ENCODE measurements at regions not wholly inside any gene's neighbourhood (a gene's known extent, or its start where the extent isn't known, plus 50 kb on each side); places are given as distances from the start of the nearest gene placed in this dataset.

- ATAC-seq = no peak
- H3K9me3 Mint-ChIP-seq = peaks cover 2% of the 10 kb centered on the region
Measured at GRCh38 chr4:24266951-24267722, 317.2 kb downstream of the DHX15 start.

GRCh38 chr4:24265989-24266388, 318.4 kb downstream of the DHX15 start:
- H3K27ac Mint-ChIP-seq = no peak overlapping the region
- no peak for TF ChIP-seq CTCF (IDR thresholded peaks at IDR 0.05)
- ChIA-PET POLR2A (no interaction called here), CTCF (interaction anchor here (0.6 kb wide), 1 partner anchor 403 kb away, joined by 3 read pairs; no protein-coding TSS in a partner anchor)
- H3K4me3 Mint-ChIP-seq = no peak overlapping the region
- no peaks in the 10 kb centered on the region for H3K36me3 Mint-ChIP-seq (ENCODE audit: low read depth)
- H3K4me1 Mint-ChIP-seq (ENCODE audit: low read depth) = no peaks in the 10 kb centered on the region
- no peak for DNase-seq
- H3K27me3 Mint-ChIP-seq = peaks cover 1% of the 10 kb centered on the region
- H3K9me3 Mint-ChIP-seq = peaks cover 2% of the 10 kb centered on the region
- no peak for ATAC-seq
- intact Hi-C loops (cut with micrococcal nuclease) = no loop called here

More at GRCh38 chr4:24266951-24267722, 317.2 kb downstream of the DHX15 start:
- Mint-ChIP-seq H3K4me3 (no peak overlapping the region), H3K27ac (no peak overlapping the region), H3K4me1 (ENCODE audit: low read depth) (no peaks in the 10 kb centered on the region), H3K36me3 (ENCODE audit: low read depth) (no peaks in the 10 kb centered on the region), H3K27me3 (peaks cover 1% of the 10 kb centered on the region)
- TF ChIP-seq CTCF (IDR thresholded peaks at IDR 0.05) = no peak
- POLR2A ChIA-PET = no interaction called here
- CTCF ChIA-PET = no interaction called here
- intact Hi-C loops (cut with micrococcal nuclease) = no loop called here
- no peak for DNase-seq

- Mint-ChIP-seq H3K4me3 (no peak overlapping the region), H3K36me3 (ENCODE audit: low read depth) (no peaks in the 10 kb centered on the region), H3K9me3 (peaks cover 3% of the 10 kb centered on the region), H3K27me3 (peaks cover 4% of the 10 kb centered on the region), H3K4me1 (ENCODE audit: low read depth) (no peaks in the 10 kb centered on the region), H3K27ac (no peak overlapping the region)
- intact Hi-C loops (cut with micrococcal nuclease) = no loop called here
- ATAC-seq (no peak), DNase-seq (no peak)
- ChIA-PET POLR2A (no interaction called here), CTCF (no interaction called here)
- TF ChIP-seq CTCF (IDR thresholded peaks at IDR 0.05) = no peak
Measured at GRCh38 chr4:24262616-24263015, 321.7 kb downstream of the DHX15 start.

GRCh38 chr4:24262084-24262483, 322.3 kb downstream of the DHX15 start:
- DNase-seq = no peak
- Mint-ChIP-seq H3K27ac (no peak overlapping the region), H3K4me3 (no peak overlapping the region), H3K36me3 (ENCODE audit: low read depth) (no peaks in the 10 kb centered on the region), H3K9me3 (peaks cover 1% of the 10 kb centered on the region), H3K27me3 (peaks cover 4% of the 10 kb centered on the region), H3K4me1 (ENCODE audit: low read depth) (no peaks in the 10 kb centered on the region)
- TF ChIP-seq CTCF (IDR thresholded peaks at IDR 0.05) = no peak
- ChIA-PET POLR2A (no interaction called here), CTCF (no interaction called here)
- no peak for ATAC-seq
- intact Hi-C loops (cut with micrococcal nuclease) = no loop called here

GRCh38 chr4:24260923-24261564, 323.3 kb downstream of the DHX15 start:
- DNase-seq (no peak), ATAC-seq (no peak)
- CTCF ChIA-PET = no interaction called here
- peaks cover 4% of the 10 kb centered on the region for H3K27me3 Mint-ChIP-seq
- no peak overlapping the region for H3K4me3 Mint-ChIP-seq
- H3K4me1 Mint-ChIP-seq (ENCODE audit: low read depth) = no peaks in the 10 kb centered on the region
- no peak overlapping the region for H3K27ac Mint-ChIP-seq
- no peaks in the 10 kb centered on the region for H3K36me3 Mint-ChIP-seq (ENCODE audit: low read depth)
- intact Hi-C loops (cut with micrococcal nuclease) = no loop called here
- H3K9me3 Mint-ChIP-seq = peaks cover 1% of the 10 kb centered on the region
- POLR2A ChIA-PET = no interaction called here
- no peak for TF ChIP-seq CTCF (IDR thresholded peaks at IDR 0.05)
